ENCODE measurements at regions not wholly inside any gene's neighbourhood (a gene's known extent, or its start where the extent isn't known, plus 50 kb on each side); places are given as distances from the start of the nearest gene placed in this dataset.

GRCh38 chr6:133645966-133646740 is 242.8 kb upstream of the TCF21 start:
- no peak for TF ChIP-seq CTCF (IDR thresholded peaks at IDR 0.05; ENCODE audit: insufficient read depth, low read length)
- TF ChIP-seq SPI1 (IDR thresholded peaks at IDR 0.05; ENCODE audit: borderline replicate concordance, low read depth) = no peak
- no peak for TF ChIP-seq REST (IDR thresholded peaks at IDR 0.05; ENCODE audit: insufficient replicate concordance, low read depth)
- TF ChIP-seq POLR2AphosphoS5 (IDR thresholded peaks at IDR 0.05; ENCODE audit: low read depth) = no peak

Data from HL-60 (cell line).